NAMALWA (cell line): ENCODE measurements at regions not wholly inside any gene's neighbourhood (a gene's known extent, or its start where the extent isn't known, plus 50 kb on each side); places are given as distances from the start of the nearest gene placed in this dataset.

ENCODE experiments used
- DNase-seq: peaks from one replicate; pipeline ENCODE4 v3.0.0-alpha.2; 2015; ENCODE audit warnings: low spot score

GRCh38 chr11:28401446-28401845 is 293.3 kb downstream of the METTL15 start:
- DNase-seq: no peak

GRCh38 chr11:28400331-28401100 is 292.3 kb downstream of the METTL15 start:
- DNase-seq: no peak

- no peak for DNase-seq
Measured at GRCh38 chr11:28393348-28393747, 285.2 kb downstream of the METTL15 start.

- DNase-seq: no peak
Measured at GRCh38 chr11:28384418-28384817, 276.2 kb downstream of the METTL15 start.

GRCh38 chr11:28383456-28383855 is 275.3 kb downstream of the METTL15 start:
- DNase-seq: no peak
